Parathyroid adenoma (tissue), 2 donors: ENCODE measurements at regions not wholly inside any gene's neighbourhood (a gene's known extent, or its start where the extent isn't known, plus 50 kb on each side); places are given as distances from the start of the nearest gene placed in this dataset.

ENCODE experiments used
- H2AFZ ChIP-seq: fragments of 300-600 bp; sonication (generic); one replicate; pipeline ENCODE4 v1.7.0; 2017; ENCODE audit warnings: antibody characterized with exemption, mild to moderate bottlenecking
- H3K27ac ChIP-seq: fragments of 300-600 bp; sonication (generic); one replicate; pipeline ENCODE4 v1.7.0; 2017
- H3K27me3 ChIP-seq: fragments of 300-600 bp; sonication (generic); one replicate; pipeline ENCODE4 v1.7.0; 2017; ENCODE audit warnings: low read length; ENCODE audit not compliant: control insufficient read depth, insufficient read depth
- H3K36me3 ChIP-seq: fragments of 300-600 bp; sonication (generic); one replicate; pipeline ENCODE4 v1.7.0; 2017; ENCODE audit warnings: low read length; ENCODE audit not compliant: control insufficient read depth, insufficient read depth
- H3K4me1 ChIP-seq: fragments of 300-600 bp; sonication (generic); one replicate; pipeline ENCODE4 v1.7.0; 2017; ENCODE audit warnings: control low read depth
- H3K4me2 ChIP-seq: fragments of 300-600 bp; sonication (generic); one replicate; pipeline ENCODE4 v1.7.0; 2017; ENCODE audit warnings: low read length
- H3K4me3 ChIP-seq: fragments of 300-600 bp; sonication (generic); one replicate; pipeline ENCODE4 v1.7.0; 2017; ENCODE audit warnings: low read depth, low read length
- H3K79me2 ChIP-seq: fragments of 300-600 bp; sonication (generic); one replicate; pipeline ENCODE4 v1.7.0; 2017; ENCODE audit warnings: control low read depth
- H3K9ac ChIP-seq: fragments of 300-600 bp; sonication (generic); one replicate; pipeline ENCODE4 v1.7.0; 2017; ENCODE audit warnings: mild to moderate bottlenecking
- H3K9me3 ChIP-seq: fragments of 300-600 bp; sonication (generic); one replicate; pipeline ENCODE4 v1.7.0; 2017; ENCODE audit warnings: low read length; ENCODE audit not compliant: control insufficient read depth
- TF ChIP-seq, protein P1 (sequence below): fragments of 300-600 bp; sonication (generic); IDR thresholded peaks from one replicate; pipeline ENCODE4 v1.7.0; 2017; ENCODE audit warnings: antibody characterized with exemption, mild to moderate bottlenecking
- donor health status: primary hyperparathyroidism.

DNA sequence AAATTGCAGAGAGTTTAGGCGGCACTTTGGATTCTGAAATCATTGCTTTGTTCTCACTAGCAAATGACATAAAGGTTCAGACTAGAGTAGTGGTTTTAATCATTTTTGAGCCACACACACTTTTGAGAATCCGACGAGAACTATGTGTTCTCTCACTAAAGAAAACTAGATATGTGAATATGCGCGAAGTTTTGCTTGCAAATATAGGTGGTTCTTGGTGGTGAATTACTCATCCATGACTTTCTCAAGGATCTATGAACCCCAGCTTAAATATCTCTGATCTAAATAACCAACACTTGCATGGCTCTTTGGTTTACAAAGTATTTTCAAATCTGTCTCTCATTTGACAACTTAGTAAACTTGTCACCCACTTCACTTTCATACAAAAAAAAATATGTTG, 54.8 kb downstream of the NOG start:
- Histone ChIP-seq H3K4me1 (no peaks in the 10 kb centered on the region), H3K79me2 (no peaks in the 10 kb centered on the region), H3K27me3 (no peaks in the 10 kb centered on the region), H3K4me2 (no peak overlapping the region), H3K9me3 (no peaks in the 10 kb centered on the region), H3K27ac (no peak overlapping the region), H3K36me3 (no peaks in the 10 kb centered on the region), H2AFZ (no peak overlapping the region), H3K4me3 (no peak overlapping the region), H3K9ac (no peak overlapping the region)
- TF ChIP-seq, protein P1, sequence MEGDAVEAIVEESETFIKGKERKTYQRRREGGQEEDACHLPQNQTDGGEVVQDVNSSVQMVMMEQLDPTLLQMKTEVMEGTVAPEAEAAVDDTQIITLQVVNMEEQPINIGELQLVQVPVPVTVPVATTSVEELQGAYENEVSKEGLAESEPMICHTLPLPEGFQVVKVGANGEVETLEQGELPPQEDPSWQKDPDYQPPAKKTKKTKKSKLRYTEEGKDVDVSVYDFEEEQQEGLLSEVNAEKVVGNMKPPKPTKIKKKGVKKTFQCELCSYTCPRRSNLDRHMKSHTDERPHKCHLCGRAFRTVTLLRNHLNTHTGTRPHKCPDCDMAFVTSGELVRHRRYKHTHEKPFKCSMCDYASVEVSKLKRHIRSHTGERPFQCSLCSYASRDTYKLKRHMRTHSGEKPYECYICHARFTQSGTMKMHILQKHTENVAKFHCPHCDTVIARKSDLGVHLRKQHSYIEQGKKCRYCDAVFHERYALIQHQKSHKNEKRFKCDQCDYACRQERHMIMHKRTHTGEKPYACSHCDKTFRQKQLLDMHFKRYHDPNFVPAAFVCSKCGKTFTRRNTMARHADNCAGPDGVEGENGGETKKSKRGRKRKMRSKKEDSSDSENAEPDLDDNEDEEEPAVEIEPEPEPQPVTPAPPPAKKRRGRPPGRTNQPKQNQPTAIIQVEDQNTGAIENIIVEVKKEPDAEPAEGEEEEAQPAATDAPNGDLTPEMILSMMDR = no peak

DNA sequence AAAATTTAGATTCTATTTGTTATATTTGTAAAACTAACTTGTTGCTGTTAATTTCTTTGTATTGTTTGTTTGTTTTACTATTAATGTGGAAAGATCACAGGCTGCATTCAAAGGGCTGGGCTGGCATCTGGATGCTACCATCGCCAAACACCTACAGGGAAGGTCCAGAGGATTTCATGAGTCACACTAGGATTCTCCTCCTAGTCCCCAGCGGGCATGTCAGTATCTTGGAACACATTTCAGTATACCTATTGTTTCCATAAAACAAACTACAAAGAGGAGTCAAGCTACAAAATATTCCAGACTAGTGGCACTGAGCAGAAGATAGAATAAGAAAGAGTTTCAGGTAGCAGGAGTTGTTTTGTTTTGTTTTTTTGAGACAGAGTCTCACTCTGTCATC, 55.3 kb downstream of the NOG start:
- H3K9me3 ChIP-seq = no peaks in the 10 kb centered on the region
- no peaks in the 10 kb centered on the region for H3K36me3 ChIP-seq
- TF ChIP-seq, protein P1 = no peak
- no peaks in the 10 kb centered on the region for H3K27me3 ChIP-seq
- H3K4me2 ChIP-seq = no peak overlapping the region
- no peak overlapping the region for H3K9ac ChIP-seq
- H3K4me1 ChIP-seq = no peaks in the 10 kb centered on the region
- H3K4me3 ChIP-seq = no peak overlapping the region
- H3K79me2 ChIP-seq = no peaks in the 10 kb centered on the region
- H3K27ac ChIP-seq = no peak overlapping the region
- no peak overlapping the region for H2AFZ ChIP-seq

DNA sequence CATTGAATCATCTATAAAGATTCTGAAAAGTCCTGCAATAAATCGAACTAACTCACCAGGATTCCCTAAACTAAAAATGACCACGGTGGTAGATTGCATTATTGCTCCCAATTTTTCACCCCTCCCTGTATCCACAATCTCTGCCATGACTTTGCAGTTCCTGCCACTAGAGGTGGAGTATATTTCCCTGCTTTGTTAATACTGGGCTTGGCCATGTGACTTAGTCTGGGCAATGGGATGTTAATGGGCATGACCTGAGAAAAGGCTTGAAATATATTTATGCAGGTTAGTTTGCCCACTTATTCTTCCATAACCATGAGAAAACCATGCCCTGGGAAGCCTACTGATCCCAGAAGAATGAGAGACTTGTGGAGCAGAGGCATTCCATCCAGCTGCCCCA, 59.1 kb downstream of the NOG start:
- H3K4me2 ChIP-seq = no peak overlapping the region
- peaks cover 3% of the 10 kb centered on the region for H3K9me3 ChIP-seq
- no peaks in the 10 kb centered on the region for H3K27me3 ChIP-seq
- H3K4me1 ChIP-seq = no peaks in the 10 kb centered on the region
- no peak overlapping the region for H3K9ac ChIP-seq
- TF ChIP-seq, protein P1 = no peak
- H3K27ac ChIP-seq = no peak overlapping the region
- no peaks in the 10 kb centered on the region for H3K79me2 ChIP-seq
- H2AFZ ChIP-seq = no peak overlapping the region
- H3K4me3 ChIP-seq = no peak overlapping the region
- no peaks in the 10 kb centered on the region for H3K36me3 ChIP-seq

DNA sequence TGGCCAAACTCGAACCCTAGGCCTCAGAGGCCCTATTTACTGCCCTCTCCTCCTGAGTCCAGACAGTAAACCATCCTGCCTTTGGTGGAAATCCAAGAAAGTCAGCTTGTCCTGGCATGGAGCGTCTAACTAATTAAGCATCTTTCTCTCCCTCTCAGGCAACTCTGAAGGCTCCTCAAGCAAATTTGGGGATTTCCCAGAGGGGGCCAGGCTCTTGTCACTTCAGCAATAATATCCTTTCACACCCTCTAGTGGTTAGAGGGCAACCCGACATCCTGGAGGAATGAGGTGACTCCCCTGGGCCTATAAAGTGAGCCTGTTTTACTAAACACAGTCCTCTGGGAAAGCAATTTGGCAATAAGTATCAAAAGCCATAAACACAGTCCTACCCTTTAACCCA, 60.4 kb downstream of the NOG start:
- H3K79me2 ChIP-seq = no peaks in the 10 kb centered on the region

More for the DNA sequence above, 60.4 kb downstream of the NOG start:
- Histone ChIP-seq H3K9me3 (peaks cover 3% of the 10 kb centered on the region), H3K27ac (no peak overlapping the region), H3K36me3 (peaks cover 3% of the 10 kb centered on the region), H3K9ac (no peak overlapping the region), H2AFZ (no peak overlapping the region), H3K27me3 (no peaks in the 10 kb centered on the region), H3K4me2 (no peak overlapping the region), H3K4me1 (no peaks in the 10 kb centered on the region), H3K4me3 (no peak overlapping the region)
- TF ChIP-seq, protein P1 = no peak
